Liver (tissue), 8 donors: ENCODE measurements at regions not wholly inside any gene's neighbourhood (a gene's known extent, or its start where the extent isn't known, plus 50 kb on each side); places are given as distances from the start of the nearest gene placed in this dataset.
"Not testable (repeated sequence)": the region's sequence is repeated elsewhere in the genome, so short reads cannot be mapped to it uniquely, and the experiment has no call there.

Experiments used
- DNase-seq: peaks from one replicate; pipeline ENCODE4 v3.0.0-alpha.2; 2017; ENCODE audit warnings: low spot score
- H3K27ac ChIP-seq, 2 donors: one replicate each; pipeline ENCODE4 v1.7.0; 2013; ENCODE audit warnings: inconsistent platforms in 2 of 2, low read length in 2 of 2, control low read depth in 1 of 2, low read depth in 1 of 2, mild to moderate bottlenecking in 1 of 2
- H3K27me3 ChIP-seq, 4 donors: one replicate each; pipeline versions ENCODE4 v1.6.1 to v1.7.0; 2013; ENCODE audit warnings: low read length in 3 of 4, inconsistent platforms in 1 of 4, mild to moderate bottlenecking in 1 of 4, moderate library complexity in 1 of 4; ENCODE audit not compliant: control insufficient read depth in 4 of 4, insufficient read depth in 4 of 4
- H3K36me3 ChIP-seq, 4 donors: one replicate each; pipeline versions ENCODE4 v1.6.1 to v1.7.0; 2013; ENCODE audit warnings: low read length in 3 of 4, mild to moderate bottlenecking in 3 of 4, low read depth in 1 of 4, moderate library complexity in 1 of 4; ENCODE audit not compliant: control insufficient read depth in 4 of 4, insufficient read depth in 3 of 4
- H3K4me1 ChIP-seq, 4 donors: one replicate each; pipeline versions ENCODE4 v1.6.1 to v1.7.0; 2013; ENCODE audit warnings: low read length in 3 of 4, mild to moderate bottlenecking in 3 of 4, moderate library complexity in 1 of 4; ENCODE audit not compliant: control insufficient read depth in 4 of 4, insufficient read depth in 4 of 4
- H3K4me3 ChIP-seq, 3 donors: one replicate each; pipeline versions ENCODE4 v1.6.1 to v1.7.0; 2013; ENCODE audit warnings: low read length in 3 of 3, control low read depth in 1 of 3, low read depth in 1 of 3, mild to moderate bottlenecking in 1 of 3
- H3K9ac ChIP-seq, 2 donors: one replicate each; pipeline ENCODE4 v1.7.0; 2013; ENCODE audit warnings: low read length in 2 of 2, mild to moderate bottlenecking in 2 of 2, moderate library complexity in 2 of 2, control low read depth in 1 of 2, low read depth in 1 of 2
- H3K9me3 ChIP-seq, 4 donors: one replicate each; pipeline versions ENCODE4 v1.6.1 to v1.7.0; 2013; ENCODE audit warnings: low read length in 3 of 4; ENCODE audit not compliant: control insufficient read depth in 4 of 4
- ATF3 ChIP-seq: IDR thresholded peaks from 2 replicates; pipeline ENCODE4 v1.6.1; 2016; ENCODE audit warnings: antibody characterized with exemption
- FOXA2 ChIP-seq: IDR thresholded peaks from 2 replicates; pipeline ENCODE4 v1.6.1; 2016; ENCODE audit warnings: antibody characterized with exemption
- GABPA ChIP-seq, 2 donors: IDR thresholded peaks in 1 of 2; conservative IDR thresholded peaks in 1 of 2; 2 replicates each; pipeline ENCODE4 v1.6.1; 2016; ENCODE audit warnings: antibody characterized with exemption in 2 of 2, mild to moderate bottlenecking in 1 of 2, moderate library complexity in 1 of 2
- HNF4A ChIP-seq, 2 donors: conservative IDR thresholded peaks; 2 replicates each; pipeline ENCODE4 v1.6.1; 2016; ENCODE audit warnings: antibody characterized with exemption in 2 of 2, mild to moderate bottlenecking in 2 of 2
- HNF4G ChIP-seq: IDR thresholded peaks from 2 replicates; pipeline ENCODE4 v1.6.1; 2016; ENCODE audit warnings: antibody characterized with exemption
- NR2F2 ChIP-seq: IDR thresholded peaks from 2 replicates; pipeline ENCODE4 v1.6.1; 2016; ENCODE audit warnings: antibody characterized with exemption
- RXRA ChIP-seq, 2 donors: IDR thresholded peaks; 2 replicates each; pipeline ENCODE4 v1.6.1; 2017 to 2018; ENCODE audit warnings: antibody characterized with exemption in 2 of 2, mild to moderate bottlenecking in 1 of 2
- SP1 ChIP-seq: IDR thresholded peaks from 2 replicates; pipeline ENCODE4 v1.6.1; 2018; ENCODE audit warnings: antibody characterized with exemption, mild to moderate bottlenecking
- TAF1 ChIP-seq: conservative IDR thresholded peaks from 2 replicates; pipeline ENCODE4 v1.6.1; 2016; ENCODE audit warnings: antibody characterized with exemption, mild to moderate bottlenecking
- WGBS: extraction: QIAGEN DNeasy Blood & Tissue Kit; methylation state at CpG from one replicate; pipeline ENCODE4 v1.1.7; 2013; 5-methylcytosine and 5-hydroxymethylcytosine counted together
- TF ChIP-seq, protein P1 (sequence below): fragments of 150-350 bp; IDR thresholded peaks from 2 replicates; pipeline ENCODE4 v1.5.1; 2017; ENCODE audit warnings: improper control_type of control experiment, low read depth, low read length; ENCODE audit not compliant: missing input control
- TF ChIP-seq, protein P2 (sequence below): IDR thresholded peaks from 2 replicates; pipeline ENCODE4 v1.6.1; 2016; ENCODE audit warnings: antibody characterized with exemption
- TF ChIP-seq, protein P3 (sequence below): IDR thresholded peaks from 2 replicates; pipeline ENCODE4 v1.6.1; 2016; ENCODE audit warnings: antibody characterized with exemption, mild to moderate bottlenecking
- donor health status: healthy.
- donor health status: healthy.
- donor health status: healthy.
- donor health status: healthy.
- donor health status: healthy.

DNA sequence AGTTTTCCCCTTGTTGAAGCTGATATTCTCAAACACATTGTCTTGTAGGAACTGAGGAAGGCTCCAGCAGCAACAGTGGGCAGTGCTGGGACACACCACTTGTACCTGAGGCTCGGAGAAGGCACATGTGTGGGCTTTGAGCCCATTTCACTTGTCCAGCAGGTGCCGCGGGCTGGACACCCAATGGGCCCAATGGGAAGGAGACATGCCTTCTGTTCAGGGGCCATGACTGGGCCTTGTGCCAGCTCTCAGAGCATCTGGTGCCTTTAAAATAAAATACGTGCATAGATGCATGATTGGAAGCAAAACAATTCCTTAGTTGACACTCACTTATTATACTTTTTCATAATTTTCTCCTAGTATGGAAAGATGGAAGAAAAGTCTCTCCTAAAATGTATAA lies 334.2 kb downstream of the KLF13 start:
- no peaks in the 10 kb centered on the region for H3K27me3 ChIP-seq
- DNase-seq = no peak
- 76% methylated on average over 4 of the region's 4 CpGs for WGBS

DNA sequence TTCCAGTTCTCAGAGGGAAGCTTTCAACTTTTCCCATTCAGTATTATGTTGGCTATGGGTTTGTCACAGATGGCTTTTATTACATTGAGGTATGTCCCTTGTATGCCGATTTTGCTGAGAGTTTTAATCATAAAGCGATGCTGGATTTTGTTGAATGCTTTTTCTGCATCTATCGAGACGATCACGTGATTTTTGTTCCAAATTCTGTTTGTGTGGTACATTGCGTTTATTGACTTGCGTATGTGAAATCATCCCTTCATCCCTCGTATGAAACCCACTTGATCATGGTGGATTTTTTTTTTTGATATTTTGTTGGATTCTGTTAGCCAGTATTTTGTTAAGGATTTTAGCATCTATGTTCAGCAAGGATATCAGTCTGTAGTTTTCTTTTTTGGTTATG lies 339.1 kb downstream of the KLF13 start:
- not testable (repeated sequence) for H3K9me3 ChIP-seq, H3K9ac ChIP-seq, H3K4me3 ChIP-seq, H3K4me1 ChIP-seq, H3K27ac ChIP-seq, H3K27me3 ChIP-seq, H3K36me3 ChIP-seq, DNase-seq
- 93% methylated on average over 8 of the region's 8 CpGs for WGBS

More for the DNA sequence above, 334.2 kb downstream of the KLF13 start:
- Histone ChIP-seq H3K9ac (no peak overlapping the region), H3K4me3 (no peak overlapping the region), H3K27ac (no peak overlapping the region), H3K36me3 (no peaks in the 10 kb centered on the region), H3K4me1 (no peaks in the 10 kb centered on the region), H3K9me3 (no peaks in the 10 kb centered on the region)
- TF ChIP-seq SP1 = no peak
- TF ChIP-seq, protein P1, sequence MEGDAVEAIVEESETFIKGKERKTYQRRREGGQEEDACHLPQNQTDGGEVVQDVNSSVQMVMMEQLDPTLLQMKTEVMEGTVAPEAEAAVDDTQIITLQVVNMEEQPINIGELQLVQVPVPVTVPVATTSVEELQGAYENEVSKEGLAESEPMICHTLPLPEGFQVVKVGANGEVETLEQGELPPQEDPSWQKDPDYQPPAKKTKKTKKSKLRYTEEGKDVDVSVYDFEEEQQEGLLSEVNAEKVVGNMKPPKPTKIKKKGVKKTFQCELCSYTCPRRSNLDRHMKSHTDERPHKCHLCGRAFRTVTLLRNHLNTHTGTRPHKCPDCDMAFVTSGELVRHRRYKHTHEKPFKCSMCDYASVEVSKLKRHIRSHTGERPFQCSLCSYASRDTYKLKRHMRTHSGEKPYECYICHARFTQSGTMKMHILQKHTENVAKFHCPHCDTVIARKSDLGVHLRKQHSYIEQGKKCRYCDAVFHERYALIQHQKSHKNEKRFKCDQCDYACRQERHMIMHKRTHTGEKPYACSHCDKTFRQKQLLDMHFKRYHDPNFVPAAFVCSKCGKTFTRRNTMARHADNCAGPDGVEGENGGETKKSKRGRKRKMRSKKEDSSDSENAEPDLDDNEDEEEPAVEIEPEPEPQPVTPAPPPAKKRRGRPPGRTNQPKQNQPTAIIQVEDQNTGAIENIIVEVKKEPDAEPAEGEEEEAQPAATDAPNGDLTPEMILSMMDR = no peak
- TF ChIP-seq ATF3 = no peak
- TF ChIP-seq GABPA (IDR thresholded peaks at IDR 0.05 in 1 of 2, conservative IDR thresholded peaks at IDR 0.05 in 1 of 2) = no peak
- TF ChIP-seq TAF1 = no peak
- TF ChIP-seq, protein P2, sequence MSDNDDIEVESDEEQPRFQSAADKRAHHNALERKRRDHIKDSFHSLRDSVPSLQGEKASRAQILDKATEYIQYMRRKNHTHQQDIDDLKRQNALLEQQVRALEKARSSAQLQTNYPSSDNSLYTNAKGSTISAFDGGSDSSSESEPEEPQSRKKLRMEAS = no peak
- TF ChIP-seq NR2F2 = no peak
- TF ChIP-seq FOXA2 = no peak
- TF ChIP-seq HNF4G = no peak
- TF ChIP-seq, protein P3, sequence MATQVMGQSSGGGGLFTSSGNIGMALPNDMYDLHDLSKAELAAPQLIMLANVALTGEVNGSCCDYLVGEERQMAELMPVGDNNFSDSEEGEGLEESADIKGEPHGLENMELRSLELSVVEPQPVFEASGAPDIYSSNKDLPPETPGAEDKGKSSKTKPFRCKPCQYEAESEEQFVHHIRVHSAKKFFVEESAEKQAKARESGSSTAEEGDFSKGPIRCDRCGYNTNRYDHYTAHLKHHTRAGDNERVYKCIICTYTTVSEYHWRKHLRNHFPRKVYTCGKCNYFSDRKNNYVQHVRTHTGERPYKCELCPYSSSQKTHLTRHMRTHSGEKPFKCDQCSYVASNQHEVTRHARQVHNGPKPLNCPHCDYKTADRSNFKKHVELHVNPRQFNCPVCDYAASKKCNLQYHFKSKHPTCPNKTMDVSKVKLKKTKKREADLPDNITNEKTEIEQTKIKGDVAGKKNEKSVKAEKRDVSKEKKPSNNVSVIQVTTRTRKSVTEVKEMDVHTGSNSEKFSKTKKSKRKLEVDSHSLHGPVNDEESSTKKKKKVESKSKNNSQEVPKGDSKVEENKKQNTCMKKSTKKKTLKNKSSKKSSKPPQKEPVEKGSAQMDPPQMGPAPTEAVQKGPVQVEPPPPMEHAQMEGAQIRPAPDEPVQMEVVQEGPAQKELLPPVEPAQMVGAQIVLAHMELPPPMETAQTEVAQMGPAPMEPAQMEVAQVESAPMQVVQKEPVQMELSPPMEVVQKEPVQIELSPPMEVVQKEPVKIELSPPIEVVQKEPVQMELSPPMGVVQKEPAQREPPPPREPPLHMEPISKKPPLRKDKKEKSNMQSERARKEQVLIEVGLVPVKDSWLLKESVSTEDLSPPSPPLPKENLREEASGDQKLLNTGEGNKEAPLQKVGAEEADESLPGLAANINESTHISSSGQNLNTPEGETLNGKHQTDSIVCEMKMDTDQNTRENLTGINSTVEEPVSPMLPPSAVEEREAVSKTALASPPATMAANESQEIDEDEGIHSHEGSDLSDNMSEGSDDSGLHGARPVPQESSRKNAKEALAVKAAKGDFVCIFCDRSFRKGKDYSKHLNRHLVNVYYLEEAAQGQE = no peak
- TF ChIP-seq RXRA (IDR thresholded peaks at IDR 0.05) = no peak
- no peak for TF ChIP-seq HNF4A (conservative IDR thresholded peaks at IDR 0.05)

DNA sequence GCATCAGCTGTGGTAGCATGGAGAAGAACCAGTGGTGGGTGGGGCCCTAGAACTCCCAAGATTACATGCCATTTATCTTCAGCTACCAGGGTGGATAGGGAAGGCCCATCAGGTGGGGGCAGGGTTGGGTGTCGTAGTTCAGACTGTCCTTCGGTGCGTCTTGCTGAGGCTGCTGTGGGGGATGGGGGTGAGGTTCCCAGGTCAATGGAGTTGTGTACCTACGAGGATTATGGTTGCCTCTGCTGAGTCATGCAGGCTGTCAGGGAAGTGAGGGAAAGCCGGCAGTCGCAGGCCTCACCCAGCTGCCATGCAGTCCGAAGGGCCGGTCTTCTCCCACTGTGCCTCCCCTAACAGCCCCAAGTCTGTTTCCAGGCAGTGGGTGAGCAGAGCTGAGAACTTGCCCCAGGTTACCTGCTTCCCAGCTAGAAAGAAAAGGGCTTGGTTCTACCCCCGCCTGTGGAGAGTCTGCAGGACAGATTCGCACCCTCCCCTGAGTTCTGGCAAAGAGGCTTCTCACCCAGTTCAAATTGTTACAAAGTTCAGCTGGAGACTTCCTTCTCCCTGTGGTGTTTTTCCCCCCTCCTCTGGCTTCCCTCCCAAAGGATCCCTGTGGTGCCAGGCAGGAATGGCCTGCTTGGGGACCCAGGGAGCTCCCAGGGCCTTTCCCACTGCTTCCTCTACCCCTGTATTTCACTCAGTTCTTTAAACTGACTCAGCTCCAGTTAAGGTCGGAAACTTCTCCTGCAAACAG lies 342.7 kb downstream of the KLF13 start:
- whole genome bisulfite sequencing = 81% methylated on average over 11 of the region's 11 CpGs
- H3K9me3 ChIP-seq, H3K36me3 ChIP-seq, H3K4me3 ChIP-seq, H3K9ac ChIP-seq, H3K27me3 ChIP-seq, H3K4me1 ChIP-seq, H3K27ac ChIP-seq, DNase-seq: not testable (repeated sequence)

- 79% methylated on average over 3 of the region's 3 CpGs for WGBS
- not testable (repeated sequence) for H3K9ac ChIP-seq, H3K36me3 ChIP-seq, H3K9me3 ChIP-seq, H3K27ac ChIP-seq, H3K4me1 ChIP-seq, H3K4me3 ChIP-seq, H3K27me3 ChIP-seq, DNase-seq
Observed at GRCh38 chr15:31673263-31673662, 346.6 kb downstream of the KLF13 start.

DNA sequence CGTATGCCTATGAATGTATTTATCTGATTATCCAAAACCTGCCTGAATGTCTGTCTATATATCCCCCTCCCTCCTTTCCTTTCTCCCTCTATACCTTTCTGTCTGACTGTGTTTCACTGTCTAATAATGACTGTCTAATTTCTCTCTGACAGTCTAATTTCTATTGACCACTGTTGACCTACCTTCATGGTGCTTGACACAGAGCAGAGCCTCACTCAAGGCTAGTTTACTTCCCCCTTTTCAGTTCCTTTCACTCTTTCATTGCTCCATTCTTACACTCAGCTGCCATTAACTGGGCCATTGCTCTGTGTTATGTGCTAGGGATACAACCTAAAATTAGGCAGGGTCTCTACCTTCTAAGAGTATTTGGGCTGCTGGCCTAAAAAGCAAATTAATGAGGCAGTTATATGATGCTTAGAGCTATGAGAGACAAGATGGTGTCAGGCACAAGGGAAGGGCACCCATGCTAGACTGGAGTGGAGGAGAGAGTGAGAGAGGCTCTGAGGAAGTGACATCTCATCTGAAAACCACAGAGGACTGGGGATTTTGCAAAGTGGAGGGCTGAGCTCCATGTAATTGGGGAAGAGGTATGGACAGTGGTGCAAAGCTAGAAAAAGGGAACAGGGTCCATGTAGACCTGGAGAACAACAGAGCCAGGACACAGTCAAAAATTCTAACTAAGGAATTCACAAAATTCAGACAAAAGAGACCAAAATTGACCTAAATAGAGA lies 348.6 kb upstream of the CHRNA7 start:
- not testable (repeated sequence) for DNase-seq, H3K36me3 ChIP-seq, H3K4me1 ChIP-seq, H3K9ac ChIP-seq, H3K27ac ChIP-seq, H3K4me3 ChIP-seq, H3K27me3 ChIP-seq, H3K9me3 ChIP-seq
- 93% methylated on average over 1 of the region's 1 CpG for WGBS
